ENCODE measurements at regions not wholly inside any gene's neighbourhood (a gene's known extent, or its start where the extent isn't known, plus 50 kb on each side); places are given as distances from the start of the nearest gene placed in this dataset.

DNA sequence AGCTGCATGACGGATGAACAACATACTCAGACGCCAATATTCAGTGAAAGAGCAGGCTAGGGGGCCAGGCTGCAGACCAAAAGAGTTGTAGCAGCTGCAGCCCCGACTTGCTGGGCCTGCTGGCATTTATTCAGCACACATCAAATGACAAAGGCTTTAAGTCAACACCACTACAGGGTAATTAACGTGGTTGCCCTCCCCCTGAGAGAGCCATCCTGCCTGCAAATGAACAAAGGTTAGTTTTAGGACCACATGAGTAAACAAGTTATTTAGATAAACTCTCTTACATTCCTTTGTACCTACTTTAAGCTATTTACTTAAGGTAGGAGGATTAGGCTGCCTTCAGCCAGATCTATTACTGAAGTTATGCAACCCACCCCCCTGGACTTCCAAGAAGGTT, 1329.1 kb downstream of the PCDH18 start:
- TF ChIP-seq, protein P1, sequence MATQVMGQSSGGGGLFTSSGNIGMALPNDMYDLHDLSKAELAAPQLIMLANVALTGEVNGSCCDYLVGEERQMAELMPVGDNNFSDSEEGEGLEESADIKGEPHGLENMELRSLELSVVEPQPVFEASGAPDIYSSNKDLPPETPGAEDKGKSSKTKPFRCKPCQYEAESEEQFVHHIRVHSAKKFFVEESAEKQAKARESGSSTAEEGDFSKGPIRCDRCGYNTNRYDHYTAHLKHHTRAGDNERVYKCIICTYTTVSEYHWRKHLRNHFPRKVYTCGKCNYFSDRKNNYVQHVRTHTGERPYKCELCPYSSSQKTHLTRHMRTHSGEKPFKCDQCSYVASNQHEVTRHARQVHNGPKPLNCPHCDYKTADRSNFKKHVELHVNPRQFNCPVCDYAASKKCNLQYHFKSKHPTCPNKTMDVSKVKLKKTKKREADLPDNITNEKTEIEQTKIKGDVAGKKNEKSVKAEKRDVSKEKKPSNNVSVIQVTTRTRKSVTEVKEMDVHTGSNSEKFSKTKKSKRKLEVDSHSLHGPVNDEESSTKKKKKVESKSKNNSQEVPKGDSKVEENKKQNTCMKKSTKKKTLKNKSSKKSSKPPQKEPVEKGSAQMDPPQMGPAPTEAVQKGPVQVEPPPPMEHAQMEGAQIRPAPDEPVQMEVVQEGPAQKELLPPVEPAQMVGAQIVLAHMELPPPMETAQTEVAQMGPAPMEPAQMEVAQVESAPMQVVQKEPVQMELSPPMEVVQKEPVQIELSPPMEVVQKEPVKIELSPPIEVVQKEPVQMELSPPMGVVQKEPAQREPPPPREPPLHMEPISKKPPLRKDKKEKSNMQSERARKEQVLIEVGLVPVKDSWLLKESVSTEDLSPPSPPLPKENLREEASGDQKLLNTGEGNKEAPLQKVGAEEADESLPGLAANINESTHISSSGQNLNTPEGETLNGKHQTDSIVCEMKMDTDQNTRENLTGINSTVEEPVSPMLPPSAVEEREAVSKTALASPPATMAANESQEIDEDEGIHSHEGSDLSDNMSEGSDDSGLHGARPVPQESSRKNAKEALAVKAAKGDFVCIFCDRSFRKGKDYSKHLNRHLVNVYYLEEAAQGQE (IDR thresholded peaks at IDR 0.05; ENCODE audit: insufficient replicate concordance, low read depth), result no peak
- TF ChIP-seq SPI1 (IDR thresholded peaks at IDR 0.05; ENCODE audit: borderline replicate concordance, low read depth), result no peak
- TF ChIP-seq, protein P2, sequence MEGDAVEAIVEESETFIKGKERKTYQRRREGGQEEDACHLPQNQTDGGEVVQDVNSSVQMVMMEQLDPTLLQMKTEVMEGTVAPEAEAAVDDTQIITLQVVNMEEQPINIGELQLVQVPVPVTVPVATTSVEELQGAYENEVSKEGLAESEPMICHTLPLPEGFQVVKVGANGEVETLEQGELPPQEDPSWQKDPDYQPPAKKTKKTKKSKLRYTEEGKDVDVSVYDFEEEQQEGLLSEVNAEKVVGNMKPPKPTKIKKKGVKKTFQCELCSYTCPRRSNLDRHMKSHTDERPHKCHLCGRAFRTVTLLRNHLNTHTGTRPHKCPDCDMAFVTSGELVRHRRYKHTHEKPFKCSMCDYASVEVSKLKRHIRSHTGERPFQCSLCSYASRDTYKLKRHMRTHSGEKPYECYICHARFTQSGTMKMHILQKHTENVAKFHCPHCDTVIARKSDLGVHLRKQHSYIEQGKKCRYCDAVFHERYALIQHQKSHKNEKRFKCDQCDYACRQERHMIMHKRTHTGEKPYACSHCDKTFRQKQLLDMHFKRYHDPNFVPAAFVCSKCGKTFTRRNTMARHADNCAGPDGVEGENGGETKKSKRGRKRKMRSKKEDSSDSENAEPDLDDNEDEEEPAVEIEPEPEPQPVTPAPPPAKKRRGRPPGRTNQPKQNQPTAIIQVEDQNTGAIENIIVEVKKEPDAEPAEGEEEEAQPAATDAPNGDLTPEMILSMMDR (IDR thresholded peaks at IDR 0.05; ENCODE audit: insufficient read depth, low read length), result no peak
- TF ChIP-seq GABPA (IDR thresholded peaks at IDR 0.05; ENCODE audit: low read depth), result no peak
- TF ChIP-seq POLR2AphosphoS5 (IDR thresholded peaks at IDR 0.05; ENCODE audit: low read depth), result no peak
- no peak for DNase-seq (ENCODE audit: low read depth in 1 of 2, low spot score in 1 of 2)
- H3K4me3 ChIP-seq (replicated peaks; ENCODE audit: insufficient read depth, low read length), result no peak overlapping the region
- H3K27ac ChIP-seq (replicated peaks), result no peak overlapping the region
- no peaks in the 10 kb centered on the region for H3K27me3 ChIP-seq (ENCODE audit: insufficient read depth, poor library complexity, severe bottlenecking)

DNA sequence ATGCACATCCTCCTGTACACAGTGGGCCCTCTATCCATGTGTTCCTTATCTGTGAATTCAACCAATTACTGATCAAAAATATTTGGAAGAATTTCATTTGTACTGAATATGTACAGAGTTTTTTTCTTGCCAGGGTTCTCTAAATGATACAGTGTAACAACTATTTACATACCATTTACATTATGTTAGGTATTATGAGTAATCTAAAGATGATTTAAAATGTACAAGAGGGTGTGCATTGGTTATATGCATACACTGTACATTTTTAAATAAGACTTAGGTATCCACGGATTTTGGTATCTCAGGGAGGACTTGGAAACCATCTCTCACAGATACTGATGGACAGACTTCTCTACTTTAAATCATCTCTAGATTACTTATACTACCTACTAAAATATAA, 1333.9 kb downstream of the PCDH18 start:
- H3K4me3 ChIP-seq (replicated peaks; ENCODE audit: insufficient read depth, low read length), result no peak overlapping the region
- no peak overlapping the region for H3K27ac ChIP-seq (replicated peaks)
- H3K27me3 ChIP-seq (ENCODE audit: insufficient read depth, poor library complexity, severe bottlenecking), result no peaks in the 10 kb centered on the region
- TF ChIP-seq, protein P2 (IDR thresholded peaks at IDR 0.05; ENCODE audit: insufficient read depth, low read length), result no peak
- TF ChIP-seq GABPA (IDR thresholded peaks at IDR 0.05; ENCODE audit: low read depth) (no peak), SPI1 (IDR thresholded peaks at IDR 0.05; ENCODE audit: borderline replicate concordance, low read depth) (no peak), POLR2AphosphoS5 (IDR thresholded peaks at IDR 0.05; ENCODE audit: low read depth) (no peak)
- TF ChIP-seq, protein P1 (IDR thresholded peaks at IDR 0.05; ENCODE audit: insufficient replicate concordance, low read depth), result no peak
- no peak for DNase-seq (ENCODE audit: low read depth in 1 of 2, low spot score in 1 of 2)

DNA sequence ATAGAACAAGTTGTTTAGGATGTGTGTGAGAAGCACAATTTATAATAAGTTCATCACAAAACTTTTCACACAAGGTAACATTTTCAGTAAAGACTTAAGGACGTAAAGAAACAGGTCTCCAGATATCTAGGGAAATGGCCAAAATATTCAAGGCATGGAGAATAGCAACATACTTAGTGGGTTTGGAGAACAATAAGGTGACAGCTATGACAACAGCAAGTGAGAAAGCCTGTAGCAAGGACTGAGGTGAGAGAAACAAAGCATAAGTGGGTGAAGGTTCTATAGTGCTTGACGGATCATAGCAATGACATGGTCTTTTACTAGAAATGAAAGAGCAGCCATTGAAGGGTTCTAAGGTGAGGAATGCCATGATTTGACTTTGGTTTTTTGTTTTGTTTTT, 1337.3 kb downstream of the PCDH18 start:
- Histone ChIP-seq H3K27ac (replicated peaks) (no peak overlapping the region), H3K4me3 (replicated peaks; ENCODE audit: insufficient read depth, low read length) (no peak overlapping the region), H3K27me3 (ENCODE audit: insufficient read depth, poor library complexity, severe bottlenecking) (no peaks in the 10 kb centered on the region)
- no peak for DNase-seq (ENCODE audit: low read depth in 1 of 2, low spot score in 1 of 2)
- TF ChIP-seq, protein P2 (IDR thresholded peaks at IDR 0.05; ENCODE audit: insufficient read depth, low read length), result no peak
- TF ChIP-seq POLR2AphosphoS5 (IDR thresholded peaks at IDR 0.05; ENCODE audit: low read depth), result no peak
- no peak for TF ChIP-seq GABPA (IDR thresholded peaks at IDR 0.05; ENCODE audit: low read depth)
- TF ChIP-seq, protein P1 (IDR thresholded peaks at IDR 0.05; ENCODE audit: insufficient replicate concordance, low read depth), result no peak
- TF ChIP-seq SPI1 (IDR thresholded peaks at IDR 0.05; ENCODE audit: borderline replicate concordance, low read depth), result no peak

Measured in HL-60 (cell line).